Testis (tissue), 2 donors: ENCODE measurements at regions not wholly inside any gene's neighbourhood (a gene's known extent, or its start where the extent isn't known, plus 50 kb on each side); places are given as distances from the start of the nearest gene placed in this dataset.

Experiments
- DNase-seq: peaks from one replicate; pipeline ENCODE4 v3.0.0-alpha.2; 2019
- H3K27ac ChIP-seq, 2 donors: fragments of 200-600 bp; sonication (generic); one replicate each; pipeline ENCODE4 v1.5.1; 2019
- H3K27me3 ChIP-seq: fragments of 200-600 bp; sonication (generic); one replicate; pipeline ENCODE4 v1.5.1; 2019
- H3K36me3 ChIP-seq: fragments of 200-600 bp; sonication (generic); one replicate; pipeline ENCODE4 v1.5.1; 2017; ENCODE audit warnings: low read depth; ENCODE audit errors: missing control alignments
- H3K4me1 ChIP-seq: fragments of 200-600 bp; sonication (generic); one replicate; pipeline ENCODE4 v1.5.1; 2019
- H3K4me3 ChIP-seq, 2 donors: fragments of 200-600 bp; sonication (generic); one replicate each; pipeline ENCODE4 v1.5.1; 2017 to 2019
- H3K9me3 ChIP-seq: fragments of 200-600 bp; sonication (generic); one replicate; pipeline ENCODE4 v1.5.1; 2017
- POLR2A ChIP-seq: fragments of 450-650 bp; IDR thresholded peaks from one replicate; pipeline ENCODE4 v1.6.1; 2017; ENCODE audit warnings: antibody characterized with exemption, mild to moderate bottlenecking, moderate library complexity
- WGBS, 2 donors: methylation state at CpG; one replicate each; pipeline ENCODE4 v1.1.5; 2018; 5-methylcytosine and 5-hydroxymethylcytosine counted together
- intact Hi-C: fragments of 100-400 bp; cut with DNase I; formaldehyde crosslinking; loops from one replicate; pipeline ENCODE4 v1.15.1; 2023; ENCODE audit warnings: low total_unique reads
- TF ChIP-seq, protein P1 (sequence below), 3 experiments: fragments of 450-650 bp in 2 of 3; fragments of 200-600 bp in 1 of 3; sonication (generic) in 1 of 3; IDR thresholded peaks; one replicate each; pipeline ENCODE4 v1.5.1; 2016 to 2019; ENCODE audit warnings: antibody characterized with exemption in 3 of 3, mild to moderate bottlenecking in 2 of 3, moderate library complexity in 1 of 3

DNA sequence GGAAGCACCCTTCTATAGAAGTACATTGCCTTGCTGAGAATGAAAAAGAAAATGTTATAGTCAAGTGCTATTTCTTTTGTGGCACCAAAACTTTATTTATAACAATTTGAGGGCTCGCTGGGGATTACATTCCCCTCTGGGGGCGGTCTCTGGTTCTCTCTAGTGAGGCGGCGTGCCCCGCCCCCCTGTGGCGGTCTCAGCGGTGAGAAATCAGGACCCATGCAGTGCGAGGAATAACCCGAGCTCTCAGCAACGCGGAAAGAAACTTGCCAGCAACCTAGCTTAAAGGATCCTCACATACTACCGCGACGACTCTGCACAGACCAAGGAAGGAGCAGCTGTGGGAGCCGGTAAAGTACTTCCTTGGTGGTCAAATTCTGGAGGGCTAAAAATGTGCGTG lies 83.4 kb upstream of the SHISA3 start:
- H3K4me3 ChIP-seq, result no peak overlapping the region
- H3K36me3 ChIP-seq, result no peaks in the 10 kb centered on the region
- H3K9me3 ChIP-seq, result no peaks in the 10 kb centered on the region
- no peak for TF ChIP-seq POLR2A
- TF ChIP-seq, protein P1, sequence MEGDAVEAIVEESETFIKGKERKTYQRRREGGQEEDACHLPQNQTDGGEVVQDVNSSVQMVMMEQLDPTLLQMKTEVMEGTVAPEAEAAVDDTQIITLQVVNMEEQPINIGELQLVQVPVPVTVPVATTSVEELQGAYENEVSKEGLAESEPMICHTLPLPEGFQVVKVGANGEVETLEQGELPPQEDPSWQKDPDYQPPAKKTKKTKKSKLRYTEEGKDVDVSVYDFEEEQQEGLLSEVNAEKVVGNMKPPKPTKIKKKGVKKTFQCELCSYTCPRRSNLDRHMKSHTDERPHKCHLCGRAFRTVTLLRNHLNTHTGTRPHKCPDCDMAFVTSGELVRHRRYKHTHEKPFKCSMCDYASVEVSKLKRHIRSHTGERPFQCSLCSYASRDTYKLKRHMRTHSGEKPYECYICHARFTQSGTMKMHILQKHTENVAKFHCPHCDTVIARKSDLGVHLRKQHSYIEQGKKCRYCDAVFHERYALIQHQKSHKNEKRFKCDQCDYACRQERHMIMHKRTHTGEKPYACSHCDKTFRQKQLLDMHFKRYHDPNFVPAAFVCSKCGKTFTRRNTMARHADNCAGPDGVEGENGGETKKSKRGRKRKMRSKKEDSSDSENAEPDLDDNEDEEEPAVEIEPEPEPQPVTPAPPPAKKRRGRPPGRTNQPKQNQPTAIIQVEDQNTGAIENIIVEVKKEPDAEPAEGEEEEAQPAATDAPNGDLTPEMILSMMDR (IDR thresholded peaks at IDR 0.05), result no peak
- intact Hi-C loops, result no loop called here
- H3K27ac ChIP-seq, result no peak overlapping the region
- no peaks in the 10 kb centered on the region for H3K4me1 ChIP-seq
- WGBS, 2 donors, result 93% methylated on average over 16 of the region's 16 CpGs
- no peaks in the 10 kb centered on the region for H3K27me3 ChIP-seq
- DNase-seq, result no peak

DNA sequence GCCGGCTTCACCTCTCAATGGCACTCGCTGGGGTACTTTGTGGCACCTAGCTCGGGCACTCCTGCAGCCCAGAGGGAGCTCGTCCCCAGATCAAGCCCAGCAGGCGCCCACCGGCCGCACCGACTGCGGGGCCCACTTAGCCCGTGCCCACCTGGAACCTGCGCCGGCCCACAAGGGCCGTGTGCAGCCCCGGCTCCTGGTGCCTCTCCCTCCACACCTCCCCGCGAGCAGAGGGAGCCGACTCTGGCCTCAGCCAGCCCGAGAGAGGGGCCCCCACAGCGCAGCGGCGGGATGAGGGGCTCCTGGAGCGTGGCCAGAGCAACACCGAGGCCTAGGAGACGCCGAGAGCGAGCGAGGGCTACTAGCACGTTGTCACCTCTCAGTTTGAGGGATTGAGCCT lies 82.1 kb upstream of the SHISA3 start:
- H3K27ac ChIP-seq, result no peak overlapping the region
- no peaks in the 10 kb centered on the region for H3K9me3 ChIP-seq
- no peak for DNase-seq
- intact Hi-C loops, result no loop called here
- no peak overlapping the region for H3K4me3 ChIP-seq
- 72 to 92% methylated on average over 6 to 28 of the region's 28 CpGs for WGBS, 2 donors
- no peaks in the 10 kb centered on the region for H3K27me3 ChIP-seq
- no peak for TF ChIP-seq POLR2A
- TF ChIP-seq, protein P1 (IDR thresholded peaks at IDR 0.05), result no peak
- no peaks in the 10 kb centered on the region for H3K36me3 ChIP-seq
- H3K4me1 ChIP-seq, result no peaks in the 10 kb centered on the region

DNA sequence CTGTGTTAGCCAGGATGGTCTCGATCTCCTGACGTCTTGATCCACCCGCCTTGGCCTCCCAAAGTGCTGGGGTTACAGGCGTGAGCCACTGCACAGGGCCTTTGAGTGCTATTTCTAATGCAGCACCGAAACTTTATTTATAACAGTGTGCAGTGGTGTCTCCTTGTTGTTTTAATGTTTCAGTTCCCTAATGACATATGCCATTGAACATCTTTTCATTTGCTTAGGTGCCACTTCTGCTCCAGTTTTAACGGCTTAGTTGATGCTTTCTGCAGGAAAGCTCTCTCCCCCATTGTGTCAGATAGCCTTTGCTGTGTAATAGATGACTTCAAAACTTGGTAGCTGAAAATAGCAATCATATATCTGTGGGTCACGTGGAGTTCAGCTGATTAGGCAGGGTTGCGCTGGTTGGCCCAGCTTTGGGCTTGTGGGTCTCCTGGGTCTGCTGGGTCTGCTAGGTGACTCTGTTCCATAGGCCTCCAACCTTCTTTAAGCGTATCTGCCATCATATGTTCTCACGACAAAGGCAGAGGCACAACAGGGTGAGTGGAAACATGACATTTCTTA lies 76.4 kb upstream of the SHISA3 start:
- no peaks in the 10 kb centered on the region for H3K36me3 ChIP-seq
- TF ChIP-seq, protein P1 (IDR thresholded peaks at IDR 0.05), result no peak
- TF ChIP-seq POLR2A, result no peak
- DNase-seq, result no peak
- 69 to 83% methylated on average over 9 to 10 of the region's 10 CpGs for WGBS, 2 donors
- no peaks in the 10 kb centered on the region for H3K4me1 ChIP-seq
- H3K9me3 ChIP-seq, result no peaks in the 10 kb centered on the region
- H3K27me3 ChIP-seq, result no peaks in the 10 kb centered on the region
- intact Hi-C loops, result no loop called here
- H3K27ac ChIP-seq, result no peak overlapping the region
- H3K4me3 ChIP-seq, result no peak overlapping the region

DNA sequence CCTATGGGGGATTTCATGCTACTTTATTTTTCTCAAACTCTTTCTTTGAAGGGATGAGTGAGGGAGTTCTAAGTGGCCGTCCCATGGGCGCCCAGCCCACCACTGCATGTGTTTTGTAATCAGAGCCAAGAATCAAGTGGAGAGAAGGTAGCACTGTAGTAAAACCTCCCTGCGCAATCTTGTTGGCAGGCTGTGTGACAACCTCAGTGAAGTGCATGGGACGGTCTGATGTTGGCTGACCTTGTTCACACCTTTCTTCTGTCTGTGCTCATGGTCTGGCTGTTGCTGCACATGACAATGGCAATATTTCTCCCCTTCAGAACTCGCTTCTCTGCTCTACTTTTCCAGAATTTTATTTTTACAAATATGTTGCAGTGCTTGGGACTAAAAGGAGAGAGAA lies 71.2 kb upstream of the SHISA3 start:
- no peak overlapping the region for H3K4me3 ChIP-seq
- H3K4me1 ChIP-seq, result no peaks in the 10 kb centered on the region
- 83 to 84% methylated on average over 5 of the region's 5 CpGs for WGBS, 2 donors
- H3K27ac ChIP-seq, result no peak overlapping the region
- H3K36me3 ChIP-seq, result no peaks in the 10 kb centered on the region
- intact Hi-C loops, result no loop called here
- no peak for DNase-seq
- TF ChIP-seq, protein P1 (IDR thresholded peaks at IDR 0.05), result no peak
- no peak for TF ChIP-seq POLR2A
- no peaks in the 10 kb centered on the region for H3K9me3 ChIP-seq
- no peaks in the 10 kb centered on the region for H3K27me3 ChIP-seq

DNA sequence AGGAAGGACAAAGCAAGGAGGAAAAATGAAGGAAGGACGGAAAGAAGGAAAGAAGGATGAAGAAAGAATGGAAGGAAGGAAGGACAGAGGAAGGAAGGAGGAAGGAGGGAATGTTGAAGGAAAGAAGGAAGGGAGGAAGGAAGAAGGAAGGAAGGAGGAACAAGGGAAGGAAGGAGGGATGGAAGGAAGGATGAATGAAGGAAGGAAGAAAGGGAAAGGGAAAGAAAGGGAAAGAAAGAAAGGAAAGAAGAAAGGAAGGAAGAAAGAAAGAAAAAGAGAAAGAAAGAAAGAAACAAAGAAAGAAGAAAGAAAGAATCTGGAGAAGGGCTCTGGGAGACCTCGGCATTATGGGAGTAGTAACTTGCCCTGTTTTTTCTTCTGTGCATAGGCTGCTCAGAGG lies 70.8 kb upstream of the SHISA3 start:
- H3K4me3 ChIP-seq, result no peak overlapping the region
- intact Hi-C loops, result no loop called here
- WGBS, 2 donors, result 89 to 91% methylated on average over 2 of the region's 2 CpGs
- TF ChIP-seq, protein P1 (IDR thresholded peaks at IDR 0.05), result no peak
- no peak for TF ChIP-seq POLR2A
- no peaks in the 10 kb centered on the region for H3K9me3 ChIP-seq
- DNase-seq, result no peak
- no peak overlapping the region for H3K27ac ChIP-seq
- H3K36me3 ChIP-seq, result no peaks in the 10 kb centered on the region
- H3K4me1 ChIP-seq, result no peaks in the 10 kb centered on the region
- H3K27me3 ChIP-seq, result no peaks in the 10 kb centered on the region
